ENCODE measurements at regions not wholly inside any gene's neighbourhood (a gene's known extent, or its start where the extent isn't known, plus 50 kb on each side); places are given as distances from the start of the nearest gene placed in this dataset.
"Not testable (repeated sequence)": the region's sequence is repeated elsewhere in the genome, so short reads cannot be mapped to it uniquely, and the experiment has no call there.

GRCh38 chr10:22824520-22824919 lies 103.3 kb upstream of the ARMC3 start:
- no peak for DNase-seq

- DNase-seq: no peak
Measured at GRCh38 chr10:22823109-22823508, 104.7 kb upstream of the ARMC3 start.

GRCh38 chr10:22821921-22822320 lies 105.9 kb upstream of the ARMC3 start:
- not testable (repeated sequence) for DNase-seq

GRCh38 chr10:22821501-22821900 lies 106.4 kb upstream of the ARMC3 start:
- no peak for DNase-seq

GRCh38 chr10:22816298-22816653 lies 101.9 kb upstream of the PIP4K2A start:
- no peak for DNase-seq

GRCh38 chr10:22810643-22811465 lies 96.5 kb upstream of the PIP4K2A start:
- DNase-seq: no peak

GRCh38 chr10:22807238-22807637 lies 92.9 kb upstream of the PIP4K2A start:
- no peak for DNase-seq

GRCh38 chr10:22805304-22805703 lies 90.9 kb upstream of the PIP4K2A start:
- no peak for DNase-seq

GRCh38 chr10:22803261-22803885 lies 89.0 kb upstream of the PIP4K2A start:
- no peak for DNase-seq

GRCh38 chr10:22801785-22802184 lies 87.4 kb upstream of the PIP4K2A start:
- no peak for DNase-seq

- not testable (repeated sequence) for DNase-seq
Measured at GRCh38 chr10:22797796-22798195, 83.4 kb upstream of the PIP4K2A start.

GRCh38 chr10:22795546-22795945 lies 81.2 kb upstream of the PIP4K2A start:
- no peak for DNase-seq

- DNase-seq: no peak
Measured at GRCh38 chr10:22792161-22792560, 77.8 kb upstream of the PIP4K2A start.

- no peak for DNase-seq
Measured at GRCh38 chr10:22791665-22792064, 77.3 kb upstream of the PIP4K2A start.

GRCh38 chr10:22784668-22785067 lies 70.3 kb upstream of the PIP4K2A start:
- DNase-seq: no peak

GRCh38 chr10:22783807-22784206 lies 69.4 kb upstream of the PIP4K2A start:
- DNase-seq: no peak

GRCh38 chr10:22780474-22780885 lies 66.1 kb upstream of the PIP4K2A start:
- no peak for DNase-seq

GRCh38 chr10:22779331-22780019 lies 65.1 kb upstream of the PIP4K2A start:
- no peak for DNase-seq

- DNase-seq: no peak
Measured at GRCh38 chr10:22774102-22774501, 59.7 kb upstream of the PIP4K2A start.

- DNase-seq: not testable (repeated sequence)
Measured at GRCh38 chr10:22771631-22772030, 57.3 kb upstream of the PIP4K2A start.

- no peak for DNase-seq
Measured at GRCh38 chr10:22770270-22770669, 55.9 kb upstream of the PIP4K2A start.

- DNase-seq: no peak
Measured at GRCh38 chr10:22767859-22768258, 53.5 kb upstream of the PIP4K2A start.

GRCh38 chr10:22766693-22767092 lies 52.3 kb upstream of the PIP4K2A start:
- DNase-seq: no peak
